HG02623 (cell line): ENCODE measurements at regions not wholly inside any gene's neighbourhood (a gene's known extent, or its start where the extent isn't known, plus 50 kb on each side); places are given as distances from the start of the nearest gene placed in this dataset.
"Not testable (repeated sequence)": the region's sequence is repeated elsewhere in the genome, so short reads cannot be mapped to it uniquely, and the experiment has no call there.

Source experiments
- ATAC-seq: cut with Tn5 transposase; IDR thresholded peaks from one replicate; pipeline ENCODE4 v1.9.1; 2021; ENCODE audit warnings: moderate library complexity; ENCODE audit not compliant: unreplicated experiment

GRCh38 chr4:184966051-184966691 is 52.1 kb upstream of the HELT start:
- ATAC-seq: not testable (repeated sequence)

- not testable (repeated sequence) for ATAC-seq
Observed at GRCh38 chr4:184967699-184968098, 50.6 kb upstream of the HELT start.

GRCh38 chr4:184968366-184968765 is 49.9 kb upstream of the HELT start:
- ATAC-seq: no peak
